ENCODE measurements at regions not wholly inside any gene's neighbourhood (a gene's known extent, or its start where the extent isn't known, plus 50 kb on each side); places are given as distances from the start of the nearest gene placed in this dataset.
A peak's percentile ranks its signal among the peaks of the same experiment; 100 is the strongest.
"Not testable (repeated sequence)": the region's sequence is repeated elsewhere in the genome, so short reads cannot be mapped to it uniquely, and the experiment has no call there.

DNA sequence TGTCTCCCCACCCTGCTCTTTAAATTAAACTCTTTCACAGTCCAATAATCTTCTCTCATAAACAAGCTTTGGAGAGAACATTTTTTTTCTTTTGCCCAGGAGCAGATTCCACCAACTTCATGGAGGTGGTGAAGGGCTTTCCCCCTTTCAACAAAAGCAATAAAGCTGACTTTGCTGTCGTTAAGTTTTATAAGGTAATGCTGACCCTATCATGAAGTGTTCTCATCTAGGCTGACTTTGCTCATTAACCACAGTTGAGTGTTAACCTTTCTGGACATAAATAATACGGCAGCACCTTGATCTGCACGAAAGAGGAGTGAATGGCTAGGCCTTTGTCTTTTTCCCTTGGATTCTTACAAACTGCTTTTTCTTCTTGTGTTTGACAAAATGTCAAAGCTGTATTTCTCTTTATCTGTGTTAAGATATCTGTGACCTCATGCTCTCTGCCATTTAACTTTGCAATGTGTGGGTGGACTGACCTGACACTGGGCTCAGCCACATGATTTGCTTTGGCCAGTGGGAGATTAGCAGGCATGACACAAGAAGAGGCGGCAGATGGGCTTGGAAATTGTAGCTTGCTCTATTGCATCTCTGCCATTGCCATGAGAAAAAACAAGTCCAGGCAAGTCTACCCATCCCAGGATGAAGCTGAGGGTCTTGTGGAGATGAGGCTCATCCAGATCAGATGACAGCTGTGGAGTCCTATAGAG, 470.9 kb upstream of the CCDC196 start:
- no peak overlapping the region for H3K27ac ChIP-seq

DNA sequence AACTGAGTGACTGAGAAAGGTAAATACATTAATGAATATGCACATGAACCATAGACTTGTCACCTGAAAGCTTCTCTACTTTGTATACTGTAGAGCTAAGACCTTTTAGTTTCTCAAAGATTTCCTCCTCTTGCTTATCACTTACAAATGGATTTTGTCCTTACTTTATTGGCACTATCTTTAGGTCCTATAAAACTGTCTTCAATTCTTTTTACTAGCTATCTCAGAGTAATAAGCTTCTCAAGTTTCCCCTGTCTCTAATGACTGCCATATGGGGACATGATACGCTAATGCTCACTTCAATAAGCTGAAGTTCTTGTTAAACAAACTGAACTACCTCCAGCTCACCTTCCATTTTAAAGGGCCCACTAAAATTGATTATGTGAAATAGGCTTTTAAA, 468.2 kb upstream of the CCDC196 start:
- DNase-seq = no peak
- H3K27ac ChIP-seq = no peak overlapping the region
- no peaks in the 10 kb centered on the region for H3K4me1 ChIP-seq
- no peak for TF ChIP-seq CTCF (IDR thresholded peaks at IDR 0.05)
- ATAC-seq = no peak
- FAIRE-seq = no peak
- H3K27me3 ChIP-seq = no peaks in the 10 kb centered on the region
- no peaks in the 10 kb centered on the region for H3K36me3 ChIP-seq
- no peak overlapping the region for H3K4me3 ChIP-seq
- 96 to 100% methylated on average over 1 of the region's 1 CpG for WGBS, 2 donors
- H3K9me3 ChIP-seq = no peaks in the 10 kb centered on the region
- intact Hi-C loops (cut with DNase I) = no loop called here

More for the DNA sequence above, 470.9 kb upstream of the CCDC196 start:
- H3K4me1 ChIP-seq = no peaks in the 10 kb centered on the region
- ATAC-seq = no peak
- no peaks in the 10 kb centered on the region for H3K9me3 ChIP-seq
- intact Hi-C loops (cut with DNase I) = no loop called here
- no peak for TF ChIP-seq CTCF (IDR thresholded peaks at IDR 0.05)
- 51 to 63% methylated on average over 4 of the region's 4 CpGs for WGBS, 2 donors
- H3K4me3 ChIP-seq = no peak overlapping the region
- no peaks in the 10 kb centered on the region for H3K36me3 ChIP-seq
- FAIRE-seq = no peak
- DNase-seq = no peak
- H3K27me3 ChIP-seq = no peaks in the 10 kb centered on the region

GRCh38 chr14:66022526-66022925, 463.6 kb upstream of the CCDC196 start:
- no peaks in the 10 kb centered on the region for H3K27me3 ChIP-seq
- FAIRE-seq (no peak), DNase-seq (no peak), ATAC-seq (peak in 1 of 4 donors; percentile 38)
- no peaks in the 10 kb centered on the region for H3K4me1 ChIP-seq
- H3K9me3 ChIP-seq = no peaks in the 10 kb centered on the region
- intact Hi-C loops (cut with DNase I) = no loop called here
- no peak for TF ChIP-seq CTCF (IDR thresholded peaks at IDR 0.05)
- WGBS, 2 donors = 66 to 68% methylated on average over 8 of the region's 8 CpGs
- H3K36me3 ChIP-seq = no peaks in the 10 kb centered on the region
- no peak overlapping the region for H3K4me3 ChIP-seq
- H3K27ac ChIP-seq = no peak overlapping the region

DNA sequence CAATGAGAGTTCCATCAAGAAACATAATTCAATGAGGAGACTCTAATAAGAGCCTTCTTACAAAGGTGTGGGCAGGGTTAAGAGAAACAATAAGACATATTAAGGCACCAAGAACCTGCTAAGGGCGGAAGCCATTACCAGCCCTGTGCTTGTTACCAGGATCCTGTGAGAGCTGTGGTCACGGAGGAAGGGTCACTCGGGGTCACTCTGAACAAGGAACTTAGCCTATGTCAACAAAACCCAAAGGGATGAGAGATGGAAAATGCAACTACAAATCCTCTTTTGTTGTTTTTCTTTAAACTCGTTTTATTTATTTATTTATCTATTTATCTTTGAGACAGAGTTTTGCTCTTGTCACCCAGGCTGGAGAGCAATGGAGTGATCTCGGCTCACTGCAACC, 460.4 kb upstream of the CCDC196 start:
- intact Hi-C loops (cut with DNase I) = no loop called here
- Histone ChIP-seq H3K27me3 (no peaks in the 10 kb centered on the region), H3K4me1 (no peaks in the 10 kb centered on the region), H3K27ac (no peak overlapping the region), H3K4me3 (no peak overlapping the region), H3K36me3 (no peaks in the 10 kb centered on the region), H3K9me3 (no peaks in the 10 kb centered on the region)
- DNase-seq (no peak), FAIRE-seq (no peak), ATAC-seq (no peak)
- no peak for TF ChIP-seq CTCF (IDR thresholded peaks at IDR 0.05)
- WGBS, 2 donors = 64 to 80% methylated on average over 5 of the region's 5 CpGs

GRCh38 chr14:66031981-66032380, 454.2 kb upstream of the CCDC196 start:
- H3K9me3 ChIP-seq; ATAC-seq; FAIRE-seq; H3K27ac ChIP-seq; intact Hi-C loops (cut with DNase I); H3K4me3 ChIP-seq; DNase-seq; H3K4me1 ChIP-seq; H3K27me3 ChIP-seq; H3K36me3 ChIP-seq: not testable (repeated sequence)
- 82 to 86% methylated on average over 12 of the region's 12 CpGs for WGBS, 2 donors

Data from pancreas (tissue), 10 donors.